Fibroblast of lung (primary cell): ENCODE measurements at regions not wholly inside any gene's neighbourhood (a gene's known extent, or its start where the extent isn't known, plus 50 kb on each side); places are given as distances from the start of the nearest gene placed in this dataset.

Experiments
- EZH2 ChIP-seq: IDR thresholded peaks from 2 replicates; pipeline ENCODE4 v1.5.1; 2012; ENCODE audit warnings: low read length, control low read depth, mild to moderate bottlenecking; ENCODE audit errors: missing control alignments
- TF ChIP-seq, protein P1 (sequence below), 2 donors: IDR thresholded peaks in 1 of 2; conservative IDR thresholded peaks in 1 of 2; 1 replicate in 1 of 2; 2 replicates in 1 of 2; pipeline ENCODE4 v1.5.1; 2011 to 2012; ENCODE audit warnings: low read length in 2 of 2, control low read depth in 1 of 2, inconsistent platforms in 1 of 2, low read depth in 1 of 2, mild to moderate bottlenecking in 1 of 2

DNA sequence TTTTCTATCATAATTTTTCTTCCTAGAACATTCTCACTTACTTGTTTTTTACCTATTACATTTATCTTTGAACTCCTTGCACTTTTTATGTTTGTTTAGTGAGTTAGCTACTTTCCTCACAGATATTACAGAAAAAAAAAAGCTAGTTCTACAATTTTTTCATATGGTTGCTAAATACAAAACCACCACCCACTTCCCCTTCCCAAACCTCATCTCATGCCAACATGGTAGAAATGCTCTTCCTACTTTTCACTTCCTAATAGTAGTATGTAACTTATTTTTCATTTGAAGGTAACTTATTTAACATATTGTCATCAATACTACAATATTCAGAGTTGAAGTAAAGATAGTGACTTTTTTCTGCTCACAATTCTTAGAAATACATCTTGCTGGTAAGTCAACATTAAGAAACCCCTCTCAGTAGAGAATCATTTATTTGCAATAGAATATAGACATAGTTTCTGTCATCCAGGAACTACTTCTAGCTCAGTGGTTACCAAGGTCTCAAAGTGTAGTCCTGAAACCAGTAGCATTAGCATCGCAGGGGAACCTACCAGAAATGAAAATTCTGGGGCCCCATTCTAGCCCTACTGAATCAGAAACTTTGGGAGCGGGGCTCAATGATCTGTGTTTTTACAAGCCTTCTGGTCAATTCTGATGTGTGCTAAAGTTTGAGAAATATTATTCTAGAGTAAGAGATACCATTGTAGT is 1124.6 kb downstream of the DTWD2 start:
- TF ChIP-seq, protein P1, sequence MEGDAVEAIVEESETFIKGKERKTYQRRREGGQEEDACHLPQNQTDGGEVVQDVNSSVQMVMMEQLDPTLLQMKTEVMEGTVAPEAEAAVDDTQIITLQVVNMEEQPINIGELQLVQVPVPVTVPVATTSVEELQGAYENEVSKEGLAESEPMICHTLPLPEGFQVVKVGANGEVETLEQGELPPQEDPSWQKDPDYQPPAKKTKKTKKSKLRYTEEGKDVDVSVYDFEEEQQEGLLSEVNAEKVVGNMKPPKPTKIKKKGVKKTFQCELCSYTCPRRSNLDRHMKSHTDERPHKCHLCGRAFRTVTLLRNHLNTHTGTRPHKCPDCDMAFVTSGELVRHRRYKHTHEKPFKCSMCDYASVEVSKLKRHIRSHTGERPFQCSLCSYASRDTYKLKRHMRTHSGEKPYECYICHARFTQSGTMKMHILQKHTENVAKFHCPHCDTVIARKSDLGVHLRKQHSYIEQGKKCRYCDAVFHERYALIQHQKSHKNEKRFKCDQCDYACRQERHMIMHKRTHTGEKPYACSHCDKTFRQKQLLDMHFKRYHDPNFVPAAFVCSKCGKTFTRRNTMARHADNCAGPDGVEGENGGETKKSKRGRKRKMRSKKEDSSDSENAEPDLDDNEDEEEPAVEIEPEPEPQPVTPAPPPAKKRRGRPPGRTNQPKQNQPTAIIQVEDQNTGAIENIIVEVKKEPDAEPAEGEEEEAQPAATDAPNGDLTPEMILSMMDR (conservative IDR thresholded peaks at IDR 0.05 in 1 of 2, IDR thresholded peaks at IDR 0.05 in 1 of 2; ENCODE audit: low read depth in 1 of 2, low read length in 2 of 2), result no peak
- TF ChIP-seq EZH2, result no peak
